Kidney epithelial cell (primary cell): ENCODE measurements at regions not wholly inside any gene's neighbourhood (a gene's known extent, or its start where the extent isn't known, plus 50 kb on each side); places are given as distances from the start of the nearest gene placed in this dataset.

ENCODE experiments used
- DNase-seq: peaks from one replicate; pipeline ENCODE4 v3.0.0-alpha.2; 2010; ENCODE audit warnings: low read depth
- H3K27me3 ChIP-seq: 2 replicates; pipeline ENCODE4 v1.6.0; 2011; ENCODE audit warnings: low read length; ENCODE audit not compliant: control insufficient read depth, insufficient read depth
- H3K36me3 ChIP-seq: 2 replicates; pipeline ENCODE4 v1.5.1; 2011; ENCODE audit warnings: low read length; ENCODE audit not compliant: control insufficient read depth, insufficient read depth
- H3K4me3 ChIP-seq: 2 replicates; pipeline ENCODE4 v1.5.1; 2011; ENCODE audit warnings: low read depth, mild to moderate bottlenecking, control low read depth, low read length
- CTCF ChIP-seq: IDR thresholded peaks from 2 replicates; pipeline ENCODE4 v1.5.1; 2011; ENCODE audit warnings: mild to moderate bottlenecking, moderate library complexity, low read length, control low read depth, inconsistent platforms; ENCODE audit not compliant: insufficient read depth, poor library complexity, severe bottlenecking

- no peak for TF ChIP-seq CTCF
- H3K4me3 ChIP-seq, result no peak overlapping the region
- H3K27me3 ChIP-seq, result no peaks in the 10 kb centered on the region
- no peak for DNase-seq
- H3K36me3 ChIP-seq, result no peaks in the 10 kb centered on the region
Measured at GRCh38 chr15:53165988-53166683, 376.0 kb upstream of the ONECUT1 start.

- Histone ChIP-seq H3K4me3 (no peak overlapping the region), H3K27me3 (no peaks in the 10 kb centered on the region), H3K36me3 (no peaks in the 10 kb centered on the region)
- no peak for DNase-seq
- no peak for TF ChIP-seq CTCF
Measured at GRCh38 chr15:53160092-53160704, 370.1 kb upstream of the ONECUT1 start.

GRCh38 chr15:53159458-53159857, 369.3 kb upstream of the ONECUT1 start:
- Histone ChIP-seq H3K36me3 (no peaks in the 10 kb centered on the region), H3K27me3 (no peaks in the 10 kb centered on the region), H3K4me3 (no peak overlapping the region)
- DNase-seq, result no peak
- TF ChIP-seq CTCF, result no peak

- Histone ChIP-seq H3K4me3 (no peak overlapping the region), H3K27me3 (no peaks in the 10 kb centered on the region), H3K36me3 (no peaks in the 10 kb centered on the region)
- DNase-seq, result no peak
- TF ChIP-seq CTCF, result no peak
Measured at GRCh38 chr15:53158995-53159394, 368.9 kb upstream of the ONECUT1 start.

- H3K36me3 ChIP-seq, result no peaks in the 10 kb centered on the region
- DNase-seq, result no peak
- no peak overlapping the region for H3K4me3 ChIP-seq
- TF ChIP-seq CTCF, result no peak
- H3K27me3 ChIP-seq, result no peaks in the 10 kb centered on the region
Measured at GRCh38 chr15:53133255-53133850, 343.2 kb upstream of the ONECUT1 start.
